SK-N-SH treated with all-trans-retinoic acid at 6 μM for 48 hours (cell line): ENCODE measurements at regions not wholly inside any gene's neighbourhood (a gene's known extent, or its start where the extent isn't known, plus 50 kb on each side); places are given as distances from the start of the nearest gene placed in this dataset.

ENCODE experiments used
- ATAC-seq: fragments of 200-7000 bp; cut with Tn5 transposase; 3 replicates; pipeline ENCODE4 v1.9.1; 2020; ENCODE audit warnings: mild to moderate bottlenecking, moderate library complexity
- ARNTL ChIP-seq: fragments of 450-650 bp; formaldehyde crosslinking; IDR thresholded peaks from 2 replicates; pipeline ENCODE4 v1.5.0; 2020; ENCODE audit warnings: low read depth, mild to moderate bottlenecking, moderate library complexity, borderline replicate concordance
- BACH2 ChIP-seq: fragments of 250-450 bp; sonication (Bioruptor Pico); IDR thresholded peaks from 2 replicates; pipeline ENCODE4 v1.9.0; 2021; ENCODE audit warnings: mild to moderate bottlenecking, borderline replicate concordance
- CSDC2 ChIP-seq: fragments of 250-450 bp; sonication (Bioruptor Pico); IDR thresholded peaks from 2 replicates; pipeline ENCODE4 v1.5.0; 2020; ENCODE audit warnings: mild to moderate bottlenecking, moderate library complexity
- ESRRG ChIP-seq: fragments of 250-450 bp; sonication (Bioruptor Pico); IDR thresholded peaks from 2 replicates; pipeline ENCODE4 v1.6.1; 2021; ENCODE audit warnings: mild to moderate bottlenecking
- GLIS3 ChIP-seq: fragments of 250-450 bp; sonication (Bioruptor Pico); IDR thresholded peaks from 2 replicates; pipeline ENCODE4 v1.5.0; 2020; ENCODE audit warnings: mild to moderate bottlenecking, moderate library complexity
- ISL1 ChIP-seq: fragments of 250-450 bp; sonication (Bioruptor Pico); IDR thresholded peaks from 2 replicates; pipeline ENCODE4 v2.1.2; 2022; ENCODE audit warnings: mild to moderate bottlenecking, moderate library complexity
- OSR1 ChIP-seq: fragments of 250-450 bp; sonication (Bioruptor Pico); IDR thresholded peaks from 2 replicates; pipeline ENCODE4 v1.8.0; 2022; ENCODE audit warnings: moderate library complexity, mild to moderate bottlenecking, inconsistent platforms
- PPARA ChIP-seq: fragments of 250-450 bp; sonication (Bioruptor Pico); IDR thresholded peaks from 2 replicates; pipeline ENCODE4 v1.5.0; 2020; ENCODE audit warnings: mild to moderate bottlenecking, borderline replicate concordance
- RARB ChIP-seq: fragments of 250-450 bp; sonication (Bioruptor Pico); IDR thresholded peaks from 2 replicates; pipeline ENCODE4 v1.8.0; 2021; ENCODE audit warnings: mild to moderate bottlenecking, moderate library complexity
- SNAI2 ChIP-seq: fragments of 250-450 bp; sonication (Bioruptor Pico); IDR thresholded peaks from 2 replicates; pipeline ENCODE4 v1.5.0; 2020; ENCODE audit warnings: mild to moderate bottlenecking, moderate library complexity
- ZFP3 ChIP-seq: fragments of 250-450 bp; sonication (Bioruptor Pico); IDR thresholded peaks from 2 replicates; pipeline ENCODE4 v1.5.0; 2020; ENCODE audit warnings: mild to moderate bottlenecking, moderate library complexity
- ZFP30 ChIP-seq: fragments of 450-650 bp; formaldehyde crosslinking; IDR thresholded peaks from 2 replicates; pipeline ENCODE4 v1.5.0; 2022; ENCODE audit warnings: mild to moderate bottlenecking, moderate library complexity
- ZNF565 ChIP-seq: fragments of 450-650 bp; formaldehyde crosslinking; conservative IDR thresholded peaks from 2 replicates; pipeline ENCODE4 v1.5.0; 2020; ENCODE audit warnings: low read depth, mild to moderate bottlenecking, moderate library complexity
- ZNF70 ChIP-seq: fragments of 450-650 bp; formaldehyde crosslinking; IDR thresholded peaks from 2 replicates; pipeline ENCODE4 v1.5.0; 2020; ENCODE audit warnings: mild to moderate bottlenecking, moderate library complexity
- ZNF8 ChIP-seq: fragments of 450-650 bp; formaldehyde crosslinking; IDR thresholded peaks from 2 replicates; pipeline ENCODE4 v1.5.0; 2020; ENCODE audit warnings: mild to moderate bottlenecking, moderate library complexity
- TF ChIP-seq, protein P1 (sequence below): fragments of 250-450 bp; sonication (Bioruptor Pico); IDR thresholded peaks from 2 replicates; pipeline ENCODE4 v1.5.1; 2020; ENCODE audit warnings: low read depth, mild to moderate bottlenecking, moderate library complexity
- TF ChIP-seq, protein P2 (sequence below): fragments of 250-450 bp; sonication (Bioruptor Pico); IDR thresholded peaks from 2 replicates; pipeline ENCODE4 v1.5.1; 2021; ENCODE audit warnings: mild to moderate bottlenecking, moderate library complexity
- TF ChIP-seq, protein P3 (sequence below): fragments of 250-450 bp; sonication (Bioruptor Pico); IDR thresholded peaks from 2 replicates; pipeline ENCODE4 v1.8.0; 2020; ENCODE audit warnings: mild to moderate bottlenecking, moderate library complexity, borderline replicate concordance
- TF ChIP-seq, protein P4 (sequence below): fragments of 250-450 bp; sonication (Bioruptor Pico); IDR thresholded peaks from 2 replicates; pipeline ENCODE4 v1.5.0; 2020; ENCODE audit warnings: mild to moderate bottlenecking, moderate library complexity
- TF ChIP-seq, protein P5 (sequence below): fragments of 250-450 bp; sonication (Bioruptor Pico); IDR thresholded peaks from 2 replicates; pipeline ENCODE4 v1.8.0; 2021; ENCODE audit warnings: low read depth, mild to moderate bottlenecking, moderate library complexity, borderline replicate concordance

DNA sequence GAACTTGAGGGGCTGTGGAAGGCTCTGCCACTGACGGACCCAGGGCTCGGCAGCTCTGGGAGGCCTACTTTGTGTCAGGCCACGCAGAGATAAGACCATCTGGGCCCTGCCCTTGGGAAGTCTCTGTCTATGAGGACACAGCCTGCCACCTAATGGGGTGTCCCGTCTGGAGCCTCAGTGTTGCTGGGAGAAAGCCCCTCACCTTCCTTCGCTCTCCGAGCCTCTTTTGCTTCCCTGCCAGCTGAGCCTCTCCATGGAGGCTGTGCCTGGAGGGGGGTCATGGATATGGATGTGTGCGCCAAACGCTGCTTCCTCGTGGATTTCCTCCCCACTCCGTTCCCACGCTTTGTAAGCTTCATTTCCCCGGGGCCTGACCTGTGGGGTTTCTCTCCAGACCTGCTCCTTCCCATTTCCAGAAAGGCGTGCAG is 228.8 kb downstream of the SEC14L1 start:
- TF ChIP-seq ZNF70 (CRISPR knock-in tag) (no peak), GLIS3 (CRISPR knock-in tag) (no peak), ZNF565 (no peak), ZFP30 (no peak), BACH2 (CRISPR knock-in tag) (no peak), ZFP3 (no peak), PPARA (no peak), ARNTL (no peak), RARB (CRISPR knock-in tag) (no peak), ZNF8 (CRISPR knock-in tag) (no peak), OSR1 (no peak), ESRRG (CRISPR knock-in tag) (no peak), ISL1 (CRISPR knock-in tag) (no peak)
- TF ChIP-seq, protein P1, sequence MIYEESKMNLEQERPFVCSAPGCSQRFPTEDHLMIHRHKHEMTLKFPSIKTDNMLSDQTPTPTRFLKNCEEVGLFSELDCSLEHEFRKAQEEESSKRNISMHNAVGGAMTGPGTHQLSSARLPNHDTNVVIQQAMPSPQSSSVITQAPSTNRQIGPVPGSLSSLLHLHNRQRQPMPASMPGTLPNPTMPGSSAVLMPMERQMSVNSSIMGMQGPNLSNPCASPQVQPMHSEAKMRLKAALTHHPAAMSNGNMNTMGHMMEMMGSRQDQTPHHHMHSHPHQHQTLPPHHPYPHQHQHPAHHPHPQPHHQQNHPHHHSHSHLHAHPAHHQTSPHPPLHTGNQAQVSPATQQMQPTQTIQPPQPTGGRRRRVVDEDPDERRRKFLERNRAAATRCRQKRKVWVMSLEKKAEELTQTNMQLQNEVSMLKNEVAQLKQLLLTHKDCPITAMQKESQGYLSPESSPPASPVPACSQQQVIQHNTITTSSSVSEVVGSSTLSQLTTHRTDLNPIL (CRISPR knock-in tag), result no peak
- TF ChIP-seq, protein P2, sequence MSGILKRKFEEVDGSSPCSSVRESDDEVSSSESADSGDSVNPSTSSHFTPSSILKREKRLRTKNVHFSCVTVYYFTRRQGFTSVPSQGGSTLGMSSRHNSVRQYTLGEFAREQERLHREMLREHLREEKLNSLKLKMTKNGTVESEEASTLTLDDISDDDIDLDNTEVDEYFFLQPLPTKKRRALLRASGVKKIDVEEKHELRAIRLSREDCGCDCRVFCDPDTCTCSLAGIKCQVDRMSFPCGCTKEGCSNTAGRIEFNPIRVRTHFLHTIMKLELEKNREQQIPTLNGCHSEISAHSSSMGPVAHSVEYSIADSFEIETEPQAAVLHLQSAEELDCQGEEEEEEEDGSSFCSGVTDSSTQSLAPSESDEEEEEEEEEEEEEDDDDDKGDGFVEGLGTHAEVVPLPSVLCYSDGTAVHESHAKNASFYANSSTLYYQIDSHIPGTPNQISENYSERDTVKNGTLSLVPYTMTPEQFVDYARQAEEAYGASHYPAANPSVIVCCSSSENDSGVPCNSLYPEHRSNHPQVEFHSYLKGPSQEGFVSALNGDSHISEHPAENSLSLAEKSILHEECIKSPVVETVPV (CRISPR knock-in tag), result no peak
- TF ChIP-seq, protein P3, sequence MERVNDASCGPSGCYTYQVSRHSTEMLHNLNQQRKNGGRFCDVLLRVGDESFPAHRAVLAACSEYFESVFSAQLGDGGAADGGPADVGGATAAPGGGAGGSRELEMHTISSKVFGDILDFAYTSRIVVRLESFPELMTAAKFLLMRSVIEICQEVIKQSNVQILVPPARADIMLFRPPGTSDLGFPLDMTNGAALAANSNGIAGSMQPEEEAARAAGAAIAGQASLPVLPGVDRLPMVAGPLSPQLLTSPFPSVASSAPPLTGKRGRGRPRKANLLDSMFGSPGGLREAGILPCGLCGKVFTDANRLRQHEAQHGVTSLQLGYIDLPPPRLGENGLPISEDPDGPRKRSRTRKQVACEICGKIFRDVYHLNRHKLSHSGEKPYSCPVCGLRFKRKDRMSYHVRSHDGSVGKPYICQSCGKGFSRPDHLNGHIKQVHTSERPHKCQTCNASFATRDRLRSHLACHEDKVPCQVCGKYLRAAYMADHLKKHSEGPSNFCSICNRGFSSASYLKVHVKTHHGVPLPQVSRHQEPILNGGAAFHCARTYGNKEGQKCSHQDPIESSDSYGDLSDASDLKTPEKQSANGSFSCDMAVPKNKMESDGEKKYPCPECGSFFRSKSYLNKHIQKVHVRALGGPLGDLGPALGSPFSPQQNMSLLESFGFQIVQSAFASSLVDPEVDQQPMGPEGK, result no peak
- TF ChIP-seq, protein P4, sequence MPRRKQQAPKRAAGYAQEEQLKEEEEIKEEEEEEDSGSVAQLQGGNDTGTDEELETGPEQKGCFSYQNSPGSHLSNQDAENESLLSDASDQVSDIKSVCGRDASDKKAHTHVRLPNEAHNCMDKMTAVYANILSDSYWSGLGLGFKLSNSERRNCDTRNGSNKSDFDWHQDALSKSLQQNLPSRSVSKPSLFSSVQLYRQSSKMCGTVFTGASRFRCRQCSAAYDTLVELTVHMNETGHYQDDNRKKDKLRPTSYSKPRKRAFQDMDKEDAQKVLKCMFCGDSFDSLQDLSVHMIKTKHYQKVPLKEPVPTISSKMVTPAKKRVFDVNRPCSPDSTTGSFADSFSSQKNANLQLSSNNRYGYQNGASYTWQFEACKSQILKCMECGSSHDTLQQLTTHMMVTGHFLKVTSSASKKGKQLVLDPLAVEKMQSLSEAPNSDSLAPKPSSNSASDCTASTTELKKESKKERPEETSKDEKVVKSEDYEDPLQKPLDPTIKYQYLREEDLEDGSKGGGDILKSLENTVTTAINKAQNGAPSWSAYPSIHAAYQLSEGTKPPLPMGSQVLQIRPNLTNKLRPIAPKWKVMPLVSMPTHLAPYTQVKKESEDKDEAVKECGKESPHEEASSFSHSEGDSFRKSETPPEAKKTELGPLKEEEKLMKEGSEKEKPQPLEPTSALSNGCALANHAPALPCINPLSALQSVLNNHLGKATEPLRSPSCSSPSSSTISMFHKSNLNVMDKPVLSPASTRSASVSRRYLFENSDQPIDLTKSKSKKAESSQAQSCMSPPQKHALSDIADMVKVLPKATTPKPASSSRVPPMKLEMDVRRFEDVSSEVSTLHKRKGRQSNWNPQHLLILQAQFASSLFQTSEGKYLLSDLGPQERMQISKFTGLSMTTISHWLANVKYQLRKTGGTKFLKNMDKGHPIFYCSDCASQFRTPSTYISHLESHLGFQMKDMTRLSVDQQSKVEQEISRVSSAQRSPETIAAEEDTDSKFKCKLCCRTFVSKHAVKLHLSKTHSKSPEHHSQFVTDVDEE, result no peak
- TF ChIP-seq, protein P5, sequence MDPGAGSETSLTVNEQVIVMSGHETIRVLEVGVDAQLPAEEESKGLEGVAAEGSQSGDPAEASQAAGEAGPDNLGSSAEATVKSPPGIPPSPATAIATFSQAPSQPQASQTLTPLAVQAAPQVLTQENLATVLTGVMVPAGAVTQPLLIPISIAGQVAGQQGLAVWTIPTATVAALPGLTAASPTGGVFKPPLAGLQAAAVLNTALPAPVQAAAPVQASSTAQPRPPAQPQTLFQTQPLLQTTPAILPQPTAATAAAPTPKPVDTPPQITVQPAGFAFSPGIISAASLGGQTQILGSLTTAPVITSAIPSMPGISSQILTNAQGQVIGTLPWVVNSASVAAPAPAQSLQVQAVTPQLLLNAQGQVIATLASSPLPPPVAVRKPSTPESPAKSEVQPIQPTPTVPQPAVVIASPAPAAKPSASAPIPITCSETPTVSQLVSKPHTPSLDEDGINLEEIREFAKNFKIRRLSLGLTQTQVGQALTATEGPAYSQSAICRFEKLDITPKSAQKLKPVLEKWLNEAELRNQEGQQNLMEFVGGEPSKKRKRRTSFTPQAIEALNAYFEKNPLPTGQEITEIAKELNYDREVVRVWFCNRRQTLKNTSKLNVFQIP (CRISPR knock-in tag), result no peak
- TF ChIP-seq, all 23 proteins: peak for 0
- ATAC-seq, result no peak

DNA sequence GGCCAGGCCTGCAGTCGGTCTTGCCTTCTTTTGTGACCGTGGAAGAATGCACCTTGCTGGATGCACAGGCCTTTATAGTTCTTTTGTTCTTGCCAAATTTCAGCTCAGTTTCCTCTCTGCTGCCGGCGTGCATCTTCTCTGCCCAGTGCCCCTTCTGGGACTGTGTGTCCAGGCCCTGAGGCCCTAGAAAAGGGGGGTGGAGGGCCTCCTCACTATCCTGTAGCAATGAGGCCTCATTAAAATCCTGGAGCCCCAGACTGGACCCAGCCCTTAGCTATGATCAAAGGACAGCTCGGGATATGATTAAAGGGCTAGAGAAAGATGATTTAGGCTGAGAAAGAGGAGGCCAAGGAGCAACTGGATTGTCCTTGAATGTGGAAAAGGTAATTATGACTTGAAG is 229.8 kb downstream of the SEC14L1 start:
- no peak for ATAC-seq
- TF ChIP-seq CSDC2 (no peak), ZNF565 (no peak), SNAI2 (CRISPR knock-in tag) (no peak), ZFP3 (no peak), ESRRG (CRISPR knock-in tag) (no peak), OSR1 (no peak), ZFP30 (no peak), GLIS3 (CRISPR knock-in tag) (no peak)
- TF ChIP-seq, protein P4, result no peak
